Body of pancreas (tissue), 4 donors: ENCODE measurements at regions not wholly inside any gene's neighbourhood (a gene's known extent, or its start where the extent isn't known, plus 50 kb on each side); places are given as distances from the start of the nearest gene placed in this dataset.

Experiments
- ATAC-seq: fragments of 150-250 bp; one replicate; pipeline ENCODE4 v1.9.1; 2016
- DNase-seq, 4 donors: peaks; one replicate each; pipeline ENCODE4 v3.0.0-alpha.2; 2019
- H3K27ac ChIP-seq, 4 donors: fragments of 200-600 bp; sonication (generic); 1 replicate in 3 of 4; 2 replicates in 1 of 4; pipeline versions ENCODE4 v1.5.1 to v1.6.1; 2016 to 2019; ENCODE audit warnings: mild to moderate bottlenecking in 1 of 4, mixed read lengths in 1 of 4, moderate library complexity in 1 of 4
- H3K27me3 ChIP-seq, 2 donors: fragments of 200-600 bp; sonication (generic); one replicate each; pipeline ENCODE4 v1.6.0; 2016; ENCODE audit warnings: mild to moderate bottlenecking in 1 of 2
- H3K36me3 ChIP-seq, 2 donors: fragments of 200-600 bp; sonication (generic); replicated peaks in 1 of 2; 2 replicates each; pipeline ENCODE4 v1.5.1; 2016; ENCODE audit warnings: low read depth in 2 of 2; ENCODE audit not compliant: insufficient read depth in 1 of 2
- H3K4me1 ChIP-seq: fragments of 200-600 bp; sonication (generic); one replicate; pipeline ENCODE4 v1.6.0; 2016
- H3K4me3 ChIP-seq, 2 donors: fragments of 200-600 bp; sonication (generic); 1 replicate in 1 of 2; 2 replicates in 1 of 2; pipeline ENCODE4 v1.5.1; 2016 to 2019
- H3K9me3 ChIP-seq, 3 donors: fragments of 200-600 bp; sonication (generic); 1 replicate in 2 of 3; 2 replicates in 1 of 3; pipeline ENCODE4 v1.5.1; 2016
- POLR2A ChIP-seq, 3 donors: fragments of 450-650 bp; IDR thresholded peaks; one replicate each; pipeline ENCODE4 v1.6.1; 2016; ENCODE audit warnings: antibody characterized with exemption in 3 of 3, mild to moderate bottlenecking in 2 of 3
- WGBS, 2 donors: methylation state at CpG; one replicate each; pipeline ENCODE4 v1.1.5; 2017; 5-methylcytosine and 5-hydroxymethylcytosine counted together
- intact Hi-C: fragments of 100-400 bp; cut with DNase I; formaldehyde crosslinking; loops from one replicate; pipeline ENCODE4 v1.15.1; 2023
- TF ChIP-seq, protein P1 (sequence below), 7 experiments: fragments of 450-650 bp in 4 of 7; fragments of 200-600 bp in 3 of 7; sonication (generic) in 3 of 7; IDR thresholded peaks; one replicate each; pipeline ENCODE4 v1.5.1; 2016 to 2019; ENCODE audit warnings: antibody characterized with exemption in 7 of 7

- peak in 3 of 4 donors; percentile 17 to 38 (median 36) for DNase-seq
- peak; percentile 67 for ATAC-seq
- intact Hi-C loops, result no loop called here
- Histone ChIP-seq H3K36me3 (no peaks in the 10 kb centered on the region), H3K4me1 (no peaks in the 10 kb centered on the region), H3K27me3 (no peaks in the 10 kb centered on the region), H3K4me3 (no peak overlapping the region), H3K27ac (no peak overlapping the region), H3K9me3 (no peaks in the 10 kb centered on the region)
- WGBS, 2 donors, result 59 to 65% methylated on average over 4 of the region's 4 CpGs
- no peak for TF ChIP-seq POLR2A (IDR thresholded peaks at IDR 0.05)
- TF ChIP-seq, protein P1, sequence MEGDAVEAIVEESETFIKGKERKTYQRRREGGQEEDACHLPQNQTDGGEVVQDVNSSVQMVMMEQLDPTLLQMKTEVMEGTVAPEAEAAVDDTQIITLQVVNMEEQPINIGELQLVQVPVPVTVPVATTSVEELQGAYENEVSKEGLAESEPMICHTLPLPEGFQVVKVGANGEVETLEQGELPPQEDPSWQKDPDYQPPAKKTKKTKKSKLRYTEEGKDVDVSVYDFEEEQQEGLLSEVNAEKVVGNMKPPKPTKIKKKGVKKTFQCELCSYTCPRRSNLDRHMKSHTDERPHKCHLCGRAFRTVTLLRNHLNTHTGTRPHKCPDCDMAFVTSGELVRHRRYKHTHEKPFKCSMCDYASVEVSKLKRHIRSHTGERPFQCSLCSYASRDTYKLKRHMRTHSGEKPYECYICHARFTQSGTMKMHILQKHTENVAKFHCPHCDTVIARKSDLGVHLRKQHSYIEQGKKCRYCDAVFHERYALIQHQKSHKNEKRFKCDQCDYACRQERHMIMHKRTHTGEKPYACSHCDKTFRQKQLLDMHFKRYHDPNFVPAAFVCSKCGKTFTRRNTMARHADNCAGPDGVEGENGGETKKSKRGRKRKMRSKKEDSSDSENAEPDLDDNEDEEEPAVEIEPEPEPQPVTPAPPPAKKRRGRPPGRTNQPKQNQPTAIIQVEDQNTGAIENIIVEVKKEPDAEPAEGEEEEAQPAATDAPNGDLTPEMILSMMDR (IDR thresholded peaks at IDR 0.05), result no peak
Measured at GRCh38 chr22:27170491-27170890, 513.1 kb downstream of the MIAT start.

- H3K4me3 ChIP-seq, result no peak overlapping the region
- intact Hi-C loops, result no loop called here
- DNase-seq, result no peak
- no peaks in the 10 kb centered on the region for H3K9me3 ChIP-seq
- ATAC-seq, result no peak
- H3K27ac ChIP-seq, result no peak overlapping the region
- TF ChIP-seq, protein P1 (IDR thresholded peaks at IDR 0.05), result no peak
- no peak for TF ChIP-seq POLR2A (IDR thresholded peaks at IDR 0.05)
- H3K27me3 ChIP-seq, result no peaks in the 10 kb centered on the region
- H3K4me1 ChIP-seq, result no peaks in the 10 kb centered on the region
- no peaks in the 10 kb centered on the region for H3K36me3 ChIP-seq
- 86 to 95% methylated on average over 2 of the region's 2 CpGs for WGBS, 2 donors
Measured at GRCh38 chr22:27171212-27171611, 513.8 kb downstream of the MIAT start.

- DNase-seq, result no peak
Measured at GRCh38 chr22:27173530-27173929, 516.1 kb downstream of the MIAT start.

DNA sequence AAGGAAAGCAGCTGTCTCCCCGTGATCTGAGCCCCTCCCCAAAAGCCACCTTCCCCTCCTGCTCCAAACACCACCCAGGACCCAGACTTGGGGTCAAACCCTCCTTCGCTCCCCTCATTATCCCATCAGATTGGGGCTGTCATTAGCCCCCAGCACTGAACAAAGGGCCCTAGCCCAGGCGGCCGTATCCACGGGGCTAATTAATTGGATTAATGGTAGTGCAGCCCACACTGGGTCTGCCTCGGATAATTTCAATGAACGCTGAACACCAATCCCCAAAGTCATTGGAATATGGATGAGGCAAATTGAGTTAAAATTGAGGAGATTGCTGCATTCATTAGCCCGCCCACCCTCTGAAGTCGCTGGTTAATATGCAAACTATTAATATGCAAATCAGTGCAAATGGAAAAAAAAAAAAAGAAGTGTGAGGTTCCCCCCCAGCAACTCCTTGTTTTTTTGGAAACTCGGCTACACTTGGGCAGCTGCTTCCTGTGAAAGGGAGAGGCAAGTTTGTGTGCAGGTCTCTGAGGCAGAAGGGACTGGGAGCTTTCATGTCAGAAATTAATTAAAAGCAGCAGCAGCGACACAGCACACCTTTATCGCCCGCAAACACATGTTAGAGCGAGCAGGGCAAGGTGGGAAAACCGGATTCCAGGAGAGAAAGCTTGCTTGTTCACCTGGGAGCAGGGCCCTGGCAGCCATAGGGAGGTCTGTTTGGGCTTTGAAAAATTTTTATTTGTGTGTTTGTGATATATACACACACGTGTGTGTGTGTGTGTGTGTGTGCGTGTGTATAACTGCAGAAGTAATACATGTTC lies 517.8 kb downstream of the MIAT start:
- intact Hi-C loops, result no loop called here
- H3K9me3 ChIP-seq, result no peaks in the 10 kb centered on the region
- DNase-seq, result peak in 3 of 4 donors; percentile 8 to 43 (median 25)
- TF ChIP-seq POLR2A (IDR thresholded peaks at IDR 0.05), result no peak
- TF ChIP-seq, protein P1 (IDR thresholded peaks at IDR 0.05), result no peak
- peak; percentile 33 for ATAC-seq
- no peaks in the 10 kb centered on the region for H3K36me3 ChIP-seq
- no peaks in the 10 kb centered on the region for H3K4me1 ChIP-seq
- H3K27ac ChIP-seq, result no peak overlapping the region
- 33 to 50% methylated on average over 16 to 17 of the region's 17 CpGs for WGBS, 2 donors
- H3K27me3 ChIP-seq, result no peaks in the 10 kb centered on the region
- H3K4me3 ChIP-seq, result no peak overlapping the region

More at GRCh38 chr22:27173530-27173929, 516.1 kb downstream of the MIAT start:
- Histone ChIP-seq H3K4me3 (no peak overlapping the region), H3K4me1 (no peaks in the 10 kb centered on the region), H3K27me3 (no peaks in the 10 kb centered on the region), H3K9me3 (no peaks in the 10 kb centered on the region), H3K36me3 (no peaks in the 10 kb centered on the region), H3K27ac (no peak overlapping the region)
- TF ChIP-seq, protein P1 (IDR thresholded peaks at IDR 0.05), result no peak
- TF ChIP-seq POLR2A (IDR thresholded peaks at IDR 0.05), result no peak
- intact Hi-C loops, result no loop called here
- ATAC-seq, result no peak
- WGBS, 2 donors, result 66 to 75% methylated on average over 5 of the region's 5 CpGs

DNA sequence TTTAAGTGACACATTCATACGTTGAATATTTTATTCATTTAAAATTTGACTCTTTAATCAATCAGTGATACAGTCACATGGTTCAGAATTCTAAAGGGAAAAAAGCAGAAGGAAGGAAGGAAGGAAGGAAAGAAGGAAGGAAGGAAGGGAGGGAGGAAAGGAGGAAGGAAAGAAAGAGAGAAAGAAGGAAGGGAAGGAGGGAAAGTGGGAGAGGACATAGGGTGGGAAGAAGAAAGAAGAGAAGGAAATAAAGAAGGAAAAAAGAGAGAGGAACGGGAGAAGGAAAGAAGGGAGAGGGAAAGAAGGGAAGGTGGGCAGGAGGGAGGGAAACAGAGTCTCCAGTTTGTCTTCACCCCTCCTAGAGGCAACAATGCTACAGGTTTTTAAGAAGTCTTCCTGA lies 518.6 kb downstream of the MIAT start:
- DNase-seq, result no peak
- 49 to 52% methylated on average over 2 of the region's 2 CpGs for WGBS, 2 donors
- intact Hi-C loops, result no loop called here
- Histone ChIP-seq H3K9me3 (no peaks in the 10 kb centered on the region), H3K27me3 (no peaks in the 10 kb centered on the region), H3K4me1 (no peaks in the 10 kb centered on the region), H3K27ac (no peak overlapping the region), H3K36me3 (no peaks in the 10 kb centered on the region), H3K4me3 (no peak overlapping the region)
- no peak for ATAC-seq
- TF ChIP-seq, protein P1 (IDR thresholded peaks at IDR 0.05), result no peak
- no peak for TF ChIP-seq POLR2A (IDR thresholded peaks at IDR 0.05)
